ENCODE measurements at regions not wholly inside any gene's neighbourhood (a gene's known extent, or its start where the extent isn't known, plus 50 kb on each side); places are given as distances from the start of the nearest gene placed in this dataset.

- FAIRE-seq (no peak), ATAC-seq (no peak), DNase-seq (ENCODE audit: low spot score) (no peak)
- H3K27ac ChIP-seq (ENCODE audit: extremely low read length, insufficient read depth, low read length): no peak overlapping the region
- no peaks in the 10 kb centered on the region for H3K36me3 ChIP-seq (replicated peaks in 1 of 2; ENCODE audit: control insufficient read depth in 1 of 2, insufficient read depth in 2 of 2, low read length in 2 of 2)
- no peak overlapping the region for H3K9ac ChIP-seq (ENCODE audit: insufficient read depth, low read depth, low read length)
- POLR2A ChIA-PET: no interaction called here
- no peak overlapping the region for H3K4me2 ChIP-seq (ENCODE audit: low read depth, low read length)
- no peak overlapping the region for H3K4me3 ChIP-seq (replicated peaks in 1 of 3; ENCODE audit: insufficient read depth in 1 of 3, low read depth in 2 of 3, low read length in 3 of 3)
- in situ Hi-C loops (cut with HindIII; ENCODE audit: extremely low pct_ligation_motif_present, low pct_unique_long_range_greater_than_20kb): no loop called here
- 9% methylated on average over 4 of the region's 4 CpGs for WGBS (ENCODE audit: low lambda C conversion rate)
- H3K9me3 ChIP-seq (ENCODE audit: low read length): no peaks in the 10 kb centered on the region
- H2AFZ ChIP-seq (ENCODE audit: low read length): no peak overlapping the region
- H3K79me2 ChIP-seq (ENCODE audit: insufficient read depth, low read length): no peaks in the 10 kb centered on the region
- no peaks in the 10 kb centered on the region for H3K4me1 ChIP-seq (ENCODE audit: insufficient read depth, low read length)
- no TSS peak for BruUV-seq (replicated peaks)
- intact Hi-C loops (cut with micrococcal nuclease; ENCODE audit: unreplicated experiment): no loop called here
- no peaks in the 10 kb centered on the region for H3K27me3 ChIP-seq (ENCODE audit: control insufficient read depth in 1 of 2, insufficient read depth in 2 of 2, low read length in 2 of 2)
- no peaks in the 10 kb centered on the region for H4K20me1 ChIP-seq (ENCODE audit: insufficient read depth, low read length)
- CTCF ChIA-PET (ENCODE audit: low intra/inter-chr PET ratio, low total read pairs): no interaction called here
- TF ChIP-seq TEF (CRISPR knock-in tag; IDR thresholded peaks at IDR 0.05): no peak
- no peak for TF ChIP-seq MTF2 (CRISPR knock-in tag; IDR thresholded peaks at IDR 0.05; ENCODE audit: borderline replicate concordance)
- TF ChIP-seq TP53 (CRISPR knock-in tag; conservative IDR thresholded peaks at IDR 0.05): no peak
- no peak for TF ChIP-seq ZBTB14 (CRISPR knock-in tag; IDR thresholded peaks at IDR 0.05)
- no peak for TF ChIP-seq ZNF550 (CRISPR knock-in tag; IDR thresholded peaks at IDR 0.05; ENCODE audit: borderline replicate concordance)
- TF ChIP-seq ZNF619 (CRISPR knock-in tag; IDR thresholded peaks at IDR 0.05): no peak
- no peak for TF ChIP-seq ZNF18 (CRISPR knock-in tag; IDR thresholded peaks at IDR 0.05; ENCODE audit: insufficient replicate concordance)
- TF ChIP-seq KIAA2018 (CRISPR knock-in tag; IDR thresholded peaks at IDR 0.05; ENCODE audit: borderline replicate concordance): no peak
Observed at GRCh38 chr3:22380253-22380652, 629.2 kb upstream of the ZNF385D start.

Data from HepG2 (cell line).